NB4 (cell line): ENCODE measurements at regions not wholly inside any gene's neighbourhood (a gene's known extent, or its start where the extent isn't known, plus 50 kb on each side); places are given as distances from the start of the nearest gene placed in this dataset.

Experiments
- DNase-seq: peaks from one replicate; pipeline ENCODE4 v3.0.0; 2010; ENCODE audit warnings: low read depth
- H3K4me3 ChIP-seq: one replicate; pipeline ENCODE4 v1.5.1; 2011; ENCODE audit warnings: mild to moderate bottlenecking, low read depth, low read length, moderate library complexity
- MYC ChIP-seq: IDR thresholded peaks from 2 replicates; pipeline ENCODE4 v1.6.1; 2011; ENCODE audit warnings: low read depth, low read length
- POLR2A ChIP-seq: IDR thresholded peaks from 2 replicates; pipeline ENCODE4 v1.6.1; 2011; ENCODE audit warnings: mild to moderate bottlenecking; ENCODE audit not compliant: insufficient read length; ENCODE audit errors: extremely low read depth
- TF ChIP-seq, protein P1 (sequence below): IDR thresholded peaks from one replicate; pipeline ENCODE4 v1.5.1; 2012; ENCODE audit warnings: low read depth, low read length
- TF ChIP-seq, protein P2 (sequence below): IDR thresholded peaks from 2 replicates; pipeline ENCODE4 v1.6.1; 2011; ENCODE audit warnings: low read depth, low read length

DNA sequence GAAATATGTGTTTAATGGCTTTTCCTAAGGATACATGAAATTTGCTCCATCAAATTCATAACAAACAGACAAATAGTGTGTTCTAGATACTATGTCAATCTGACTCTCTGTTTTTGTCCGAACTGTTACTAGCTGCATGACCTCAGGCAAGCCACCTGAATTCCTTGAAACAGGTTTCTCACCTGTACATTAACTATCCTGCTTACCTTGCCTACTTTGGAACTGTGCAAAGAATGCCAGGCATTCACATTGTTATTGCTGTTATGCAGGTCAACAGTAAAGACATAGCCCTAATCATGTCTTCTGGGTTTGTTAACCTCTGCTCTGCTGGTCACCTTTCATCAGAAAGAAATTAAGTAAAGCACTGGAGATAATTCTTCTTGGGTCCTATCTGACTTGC lies 1283.9 kb upstream of the CELF2 start:
- no peak overlapping the region for H3K4me3 ChIP-seq
- DNase-seq = no peak
- TF ChIP-seq, protein P1, sequence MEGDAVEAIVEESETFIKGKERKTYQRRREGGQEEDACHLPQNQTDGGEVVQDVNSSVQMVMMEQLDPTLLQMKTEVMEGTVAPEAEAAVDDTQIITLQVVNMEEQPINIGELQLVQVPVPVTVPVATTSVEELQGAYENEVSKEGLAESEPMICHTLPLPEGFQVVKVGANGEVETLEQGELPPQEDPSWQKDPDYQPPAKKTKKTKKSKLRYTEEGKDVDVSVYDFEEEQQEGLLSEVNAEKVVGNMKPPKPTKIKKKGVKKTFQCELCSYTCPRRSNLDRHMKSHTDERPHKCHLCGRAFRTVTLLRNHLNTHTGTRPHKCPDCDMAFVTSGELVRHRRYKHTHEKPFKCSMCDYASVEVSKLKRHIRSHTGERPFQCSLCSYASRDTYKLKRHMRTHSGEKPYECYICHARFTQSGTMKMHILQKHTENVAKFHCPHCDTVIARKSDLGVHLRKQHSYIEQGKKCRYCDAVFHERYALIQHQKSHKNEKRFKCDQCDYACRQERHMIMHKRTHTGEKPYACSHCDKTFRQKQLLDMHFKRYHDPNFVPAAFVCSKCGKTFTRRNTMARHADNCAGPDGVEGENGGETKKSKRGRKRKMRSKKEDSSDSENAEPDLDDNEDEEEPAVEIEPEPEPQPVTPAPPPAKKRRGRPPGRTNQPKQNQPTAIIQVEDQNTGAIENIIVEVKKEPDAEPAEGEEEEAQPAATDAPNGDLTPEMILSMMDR = no peak
- TF ChIP-seq POLR2A (no peak), MYC (no peak)
- TF ChIP-seq, protein P2, sequence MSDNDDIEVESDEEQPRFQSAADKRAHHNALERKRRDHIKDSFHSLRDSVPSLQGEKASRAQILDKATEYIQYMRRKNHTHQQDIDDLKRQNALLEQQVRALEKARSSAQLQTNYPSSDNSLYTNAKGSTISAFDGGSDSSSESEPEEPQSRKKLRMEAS = no peak

DNA sequence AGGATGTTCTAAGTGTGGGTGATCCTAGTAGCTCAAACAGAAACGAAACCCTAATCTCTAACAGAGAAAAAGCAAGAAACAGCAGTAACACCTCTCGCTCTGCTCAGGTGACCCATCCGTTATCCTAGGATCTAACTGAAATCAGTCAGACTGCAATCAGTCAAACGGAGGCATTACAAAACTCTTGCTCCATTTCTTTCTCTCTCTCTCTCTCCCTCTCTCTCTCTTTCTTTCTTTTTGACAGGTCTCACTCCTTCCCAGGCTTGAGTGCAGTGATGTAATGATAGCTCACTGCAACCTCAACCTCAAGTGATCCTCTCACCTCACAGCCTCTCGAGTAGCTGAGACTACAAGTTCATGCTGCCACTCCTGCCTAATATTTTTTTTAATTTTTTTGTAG lies 1283.5 kb upstream of the CELF2 start:
- no peak for DNase-seq
- H3K4me3 ChIP-seq = no peak overlapping the region
- TF ChIP-seq MYC (no peak), POLR2A (no peak)
- TF ChIP-seq, protein P1 = no peak
- TF ChIP-seq, protein P2 = no peak

DNA sequence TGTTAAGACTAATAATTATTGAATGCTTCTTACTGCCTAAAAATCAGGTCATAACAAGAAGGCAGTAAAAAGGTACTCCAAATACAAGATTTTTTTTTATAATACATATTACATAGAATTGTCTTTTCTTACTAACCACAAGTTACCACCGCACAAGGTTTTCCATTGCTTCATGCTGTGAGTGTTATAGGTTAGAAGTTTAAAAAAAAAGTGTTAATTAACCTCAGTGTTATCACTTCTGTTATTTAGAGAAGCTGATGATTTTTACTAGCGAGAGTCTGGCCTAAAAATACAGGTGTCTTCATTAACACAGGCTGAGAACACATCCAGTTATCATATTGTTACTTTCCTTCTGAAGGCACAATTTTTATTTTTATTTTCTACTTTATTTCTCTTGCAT lies 1281.9 kb upstream of the CELF2 start:
- DNase-seq = no peak
- H3K4me3 ChIP-seq = no peak overlapping the region
- TF ChIP-seq, protein P1 = no peak

DNA sequence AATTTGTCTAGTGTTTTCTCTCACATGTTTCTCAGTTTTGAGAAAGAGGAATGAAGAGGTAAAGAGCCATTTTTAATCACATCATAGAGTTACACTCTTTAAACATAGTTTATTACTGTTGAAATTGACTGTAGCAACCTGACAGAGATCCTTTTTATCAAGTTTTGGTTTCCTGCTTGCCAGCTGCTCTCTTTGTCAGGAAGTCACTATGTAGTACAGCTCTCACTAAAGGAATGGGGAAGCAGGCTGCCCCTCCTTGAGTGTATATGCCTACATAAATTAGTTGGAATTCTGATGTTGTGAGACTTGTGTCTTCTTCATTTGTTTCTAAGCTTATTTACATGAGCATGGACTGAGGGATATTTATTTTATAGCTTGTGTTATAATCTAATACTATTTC lies 1274.0 kb upstream of the CELF2 start:
- H3K4me3 ChIP-seq = no peak overlapping the region
- TF ChIP-seq, protein P1 = no peak
- no peak for TF ChIP-seq POLR2A
- TF ChIP-seq MYC = no peak
- TF ChIP-seq, protein P2 = no peak
- DNase-seq = no peak

DNA sequence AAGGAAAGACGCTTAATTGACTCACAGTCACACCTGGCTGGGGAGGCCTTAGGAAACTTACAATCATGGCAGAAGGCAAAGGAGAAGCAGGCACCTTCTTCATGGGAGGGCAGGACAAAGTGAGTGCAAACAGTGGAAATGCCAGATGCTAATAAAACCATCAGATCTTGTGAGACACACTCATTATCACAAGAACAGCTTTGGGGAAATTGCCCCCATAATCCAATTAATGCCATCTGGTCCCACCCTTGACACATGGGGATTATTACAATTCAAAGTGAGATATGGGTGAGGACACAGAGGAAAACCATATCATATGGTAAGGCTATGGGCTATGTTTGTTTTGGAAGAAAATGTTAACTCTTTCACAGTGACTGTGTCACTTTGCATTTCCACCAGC lies 1272.5 kb upstream of the CELF2 start:
- H3K4me3 ChIP-seq = no peak overlapping the region
- no peak for DNase-seq
- TF ChIP-seq, protein P2 = no peak
- TF ChIP-seq, protein P1 = no peak
- TF ChIP-seq MYC = no peak

DNA sequence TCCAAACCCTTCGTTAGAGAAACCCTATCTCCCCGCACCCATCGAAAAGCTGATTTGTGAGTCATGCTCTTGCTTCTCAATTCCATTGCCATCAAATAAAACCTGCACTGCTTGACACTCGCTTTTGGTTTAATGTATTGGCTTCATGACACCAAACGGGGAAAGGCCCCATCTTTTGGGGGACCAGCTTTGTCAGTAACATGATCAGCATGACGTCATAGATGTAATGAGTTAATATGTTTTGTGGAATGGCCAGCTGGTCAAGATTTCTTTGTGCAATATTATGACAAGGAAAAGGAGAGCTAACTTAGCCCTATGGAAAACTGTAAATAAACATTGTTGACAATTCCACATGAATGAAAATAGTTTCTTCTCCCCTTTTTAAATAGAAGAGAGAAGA lies 1260.5 kb upstream of the CELF2 start:
- no peak overlapping the region for H3K4me3 ChIP-seq
- DNase-seq = no peak
- TF ChIP-seq, protein P1 = no peak
- TF ChIP-seq POLR2A (no peak), MYC (no peak)
- TF ChIP-seq, protein P2 = no peak
